SK-N-MC (cell line): ENCODE measurements at regions not wholly inside any gene's neighbourhood (a gene's known extent, or its start where the extent isn't known, plus 50 kb on each side); places are given as distances from the start of the nearest gene placed in this dataset.

Experiments used
- EZH2 ChIP-seq: fragments of 200-600 bp; sonication (generic); IDR thresholded peaks from one replicate; pipeline ENCODE4 v1.6.1; 2017; ENCODE audit warnings: antibody characterized with exemption
- FOXP2 ChIP-seq: optimal IDR thresholded peaks from 2 replicates; pipeline ENCODE3; 2011; ENCODE audit warnings: mild to moderate bottlenecking, moderate library complexity; ENCODE audit not compliant: insufficient read depth; ENCODE audit errors: extremely low read length, control extremely low read depth
- POLR2AphosphoS5 ChIP-seq: IDR thresholded peaks from 2 replicates; pipeline ENCODE4 v1.6.1; 2012; ENCODE audit warnings: mild to moderate bottlenecking, low read depth, low read length, borderline replicate concordance

- no peak for TF ChIP-seq POLR2AphosphoS5
- no peak for TF ChIP-seq EZH2
- TF ChIP-seq FOXP2, result no peak
Observed at GRCh38 chr18:71665131-71665530, 879.0 kb downstream of the CBLN2 start.
